WTC11 (cell line): ENCODE measurements at regions not wholly inside any gene's neighbourhood (a gene's known extent, or its start where the extent isn't known, plus 50 kb on each side); places are given as distances from the start of the nearest gene placed in this dataset.

Experiments
- ATAC-seq: fragments of 200-7000 bp; cut with Tn5 transposase; 2 replicates; pipeline ENCODE4 v1.10.0; 2021; ENCODE audit warnings: mild to moderate bottlenecking, moderate library complexity
- CTCF ChIA-PET: fragments of 300-600 bp; sonication (Branson Sonifier 250); formaldehyde crosslinking; loops from one replicate; lab custom pipeline; 2021; ENCODE audit warnings: antibody characterized with exemption; lab: Charles Lee
- POLR2A ChIA-PET: fragments of 350-600 bp; sonication (Branson Sonifier 250); formaldehyde crosslinking; loops from one replicate; lab custom pipeline; 2021; ENCODE audit warnings: antibody characterized with exemption; lab: Charles Lee
- DNase-seq: peaks from one replicate; pipeline ENCODE4 v3.0.0; 2021; ENCODE audit warnings: low spot score
- H3K27ac Mint-ChIP-seq: 2 replicates; pipeline ENCODE4 v1.8.0; 2021; ENCODE audit warnings: mixed read lengths
- H3K27me3 Mint-ChIP-seq: 2 replicates; pipeline ENCODE4 v1.8.0; 2021; ENCODE audit warnings: low read depth, mild to moderate bottlenecking, moderate library complexity, mixed read lengths
- H3K36me3 Mint-ChIP-seq: 2 replicates; pipeline ENCODE4 v1.8.0; 2021; ENCODE audit warnings: mixed read lengths
- H3K4me1 Mint-ChIP-seq: 2 replicates; pipeline ENCODE4 v1.8.0; 2022; ENCODE audit warnings: mixed read lengths
- H3K4me3 Mint-ChIP-seq: 2 replicates; pipeline ENCODE4 v1.8.0; 2021; ENCODE audit warnings: mild to moderate bottlenecking, moderate library complexity, mixed read lengths
- H3K9me3 Mint-ChIP-seq: 2 replicates; pipeline ENCODE4 v1.8.0; 2021; ENCODE audit warnings: mixed read lengths
- CREB1 ChIP-seq: sonication (generic); formaldehyde crosslinking; IDR thresholded peaks from 2 replicates; pipeline ENCODE4 v1.8.0; 2023; ENCODE audit warnings: mild to moderate bottlenecking, missing genetic modification reagents
- CREM ChIP-seq: sonication (generic); formaldehyde crosslinking; IDR thresholded peaks from 2 replicates; pipeline ENCODE4 v1.8.1; 2022; ENCODE audit warnings: mild to moderate bottlenecking, missing genetic modification reagents, moderate library complexity
- ELF4 ChIP-seq: sonication (generic); formaldehyde crosslinking; IDR thresholded peaks from 2 replicates; pipeline ENCODE4 v1.8.1; 2022; ENCODE audit warnings: low read depth, mild to moderate bottlenecking, moderate library complexity, missing genetic modification reagents
- FOXP1 ChIP-seq: sonication (generic); formaldehyde crosslinking; IDR thresholded peaks from 2 replicates; pipeline ENCODE4 v1.8.0; 2022; ENCODE audit warnings: missing genetic modification reagents, mild to moderate bottlenecking, moderate library complexity, borderline replicate concordance
- GABPB1 ChIP-seq: sonication (generic); formaldehyde crosslinking; IDR thresholded peaks from 2 replicates; pipeline ENCODE4 v1.8.1; 2023; ENCODE audit warnings: mild to moderate bottlenecking, missing genetic modification reagents
- GTF2I ChIP-seq: fragments of 250-450 bp; sonication (Bioruptor Pico); conservative IDR thresholded peaks from 2 replicates; pipeline ENCODE4 v1.4.0; 2021; ENCODE audit warnings: mild to moderate bottlenecking
- JAZF1 ChIP-seq: fragments of 250-450 bp; sonication (Bioruptor Pico); IDR thresholded peaks from 2 replicates; pipeline ENCODE4 v1.9.0; 2021; ENCODE audit warnings: moderate library complexity, mild to moderate bottlenecking, inconsistent platforms
- MYBL2 ChIP-seq: sonication (generic); formaldehyde crosslinking; IDR thresholded peaks from 2 replicates; pipeline ENCODE4 v1.8.1; 2023; ENCODE audit warnings: mild to moderate bottlenecking, moderate library complexity, missing genetic modification reagents
- NFE2L1 ChIP-seq: sonication (generic); formaldehyde crosslinking; IDR thresholded peaks from 2 replicates; pipeline ENCODE4 v1.8.1; 2023; ENCODE audit warnings: missing genetic modification reagents
- NR2C2 ChIP-seq: sonication (generic); formaldehyde crosslinking; IDR thresholded peaks from 2 replicates; pipeline ENCODE4 v1.8.0; 2022; ENCODE audit warnings: mild to moderate bottlenecking, missing genetic modification reagents
- TCF7 ChIP-seq: sonication (generic); formaldehyde crosslinking; IDR thresholded peaks from 2 replicates; pipeline ENCODE4 v1.8.0; 2022; ENCODE audit warnings: mild to moderate bottlenecking, low read depth, missing genetic modification reagents, moderate library complexity
- ZNF121 ChIP-seq: sonication (generic); formaldehyde crosslinking; IDR thresholded peaks from 2 replicates; pipeline ENCODE4 v1.8.0; 2023; ENCODE audit warnings: missing genetic modification reagents
- ZNF423 ChIP-seq: fragments of 250-450 bp; sonication (Bioruptor Pico); IDR thresholded peaks from 2 replicates; pipeline ENCODE4 v2.1.2; 2022; ENCODE audit warnings: mild to moderate bottlenecking, moderate library complexity
- TF ChIP-seq, protein P1 (sequence below): sonication (generic); formaldehyde crosslinking; IDR thresholded peaks from 2 replicates; pipeline ENCODE4 v1.8.1; 2022; ENCODE audit warnings: mild to moderate bottlenecking, missing genetic modification reagents, moderate library complexity, borderline replicate concordance
- TF ChIP-seq, protein P2 (sequence below): fragments of 250-450 bp; sonication (Bioruptor Pico); IDR thresholded peaks from 2 replicates; pipeline ENCODE4 v1.9.0; 2021; ENCODE audit warnings: mild to moderate bottlenecking
- TF ChIP-seq, protein P3 (sequence below): fragments of 200-600 bp; IDR thresholded peaks from 2 replicates; pipeline ENCODE4 v1.8.0; 2022; ENCODE audit warnings: antibody characterized with exemption
- TF ChIP-seq, protein P4 (sequence below): sonication (generic); formaldehyde crosslinking; IDR thresholded peaks from 2 replicates; pipeline ENCODE4 v1.8.1; 2023; ENCODE audit warnings: mild to moderate bottlenecking, missing genetic modification reagents, moderate library complexity
- TF ChIP-seq, protein P5 (sequence below): sonication (generic); formaldehyde crosslinking; IDR thresholded peaks from 2 replicates; pipeline ENCODE4 v1.8.0; 2023; ENCODE audit warnings: missing genetic modification reagents
- TF ChIP-seq, protein P6 (sequence below): fragments of 250-450 bp; sonication (Bioruptor Pico); IDR thresholded peaks from 2 replicates; pipeline ENCODE4 v1.8.0; 2021; ENCODE audit warnings: mild to moderate bottlenecking
- TF ChIP-seq, protein P7 (sequence below): sonication (generic); formaldehyde crosslinking; IDR thresholded peaks from 2 replicates; pipeline ENCODE4 v1.8.1; 2022; ENCODE audit warnings: low read depth, missing genetic modification reagents, borderline replicate concordance
- TF ChIP-seq, protein P8 (sequence below): sonication (generic); formaldehyde crosslinking; IDR thresholded peaks from 2 replicates; pipeline ENCODE4 v1.8.0; 2022; ENCODE audit warnings: mild to moderate bottlenecking, missing genetic modification reagents
- TF ChIP-seq, protein P9 (sequence below): fragments of 250-450 bp; sonication (Bioruptor Pico); IDR thresholded peaks from 2 replicates; pipeline ENCODE4 v1.9.0; 2021; ENCODE audit warnings: mild to moderate bottlenecking

DNA sequence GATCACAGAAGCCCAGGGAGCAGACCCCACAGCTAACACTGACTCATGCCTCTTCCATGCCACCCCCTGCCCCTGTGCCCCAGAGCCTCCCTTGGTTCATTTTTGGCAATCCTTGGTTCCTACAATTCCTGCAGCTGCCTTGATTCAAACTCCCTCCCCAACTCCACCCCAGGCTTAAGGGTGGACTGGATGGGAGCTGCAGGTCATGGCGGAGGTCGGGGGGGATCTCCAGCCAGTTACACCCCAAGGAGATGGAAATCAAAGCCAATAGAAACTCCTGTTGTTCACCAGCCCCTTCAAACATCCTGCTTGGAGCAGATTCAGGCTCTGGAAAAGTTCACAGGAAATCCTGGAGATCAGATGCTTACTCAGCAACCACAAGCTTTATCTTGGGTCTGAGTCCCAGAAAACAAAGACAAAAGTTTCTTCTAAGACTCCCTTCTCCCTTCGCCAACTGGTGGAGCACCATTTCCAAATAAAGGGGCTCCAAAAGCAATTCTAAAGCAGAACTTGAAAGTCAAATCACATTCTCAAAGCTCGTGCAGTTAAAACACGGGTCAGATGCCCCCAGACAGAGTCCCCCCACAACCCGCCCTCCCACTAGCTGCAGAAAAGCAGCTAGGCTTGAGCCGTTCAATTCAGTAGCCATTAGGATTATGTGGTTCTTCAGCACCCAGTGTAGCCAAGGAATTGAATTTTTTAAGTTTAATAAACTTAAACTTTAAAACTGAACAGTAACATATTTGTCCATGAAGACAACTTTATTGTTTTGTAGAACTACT lies 149.5 kb downstream of the ANKRD60 start:
- no peak for ATAC-seq
- H3K4me3 Mint-ChIP-seq, result no peak overlapping the region
- H3K9me3 Mint-ChIP-seq, result peaks cover 23% of the 10 kb centered on the region
- ChIA-PET POLR2A (no interaction called here), CTCF (interaction anchor here (0.7 to 1.4 kb wide), 4 partner anchors 9 to 456 kb away, joined by 3 to 4 read pairs (median 3); no protein-coding TSS in a partner anchor)
- DNase-seq, result no peak
- no peak overlapping the region for H3K27ac Mint-ChIP-seq
- H3K36me3 Mint-ChIP-seq, result no peaks in the 10 kb centered on the region
- TF ChIP-seq NR2C2 (CRISPR knock-in tag) (no peak), JAZF1 (no peak), MYBL2 (no peak), CREB1 (CRISPR knock-in tag) (no peak), GTF2I (no peak), ZNF423 (CRISPR knock-in tag) (no peak), ZNF121 (CRISPR knock-in tag) (no peak), CREM (CRISPR knock-in tag) (no peak), FOXP1 (CRISPR knock-in tag) (no peak), GABPB1 (CRISPR knock-in tag) (no peak)
- TF ChIP-seq, protein P1, sequence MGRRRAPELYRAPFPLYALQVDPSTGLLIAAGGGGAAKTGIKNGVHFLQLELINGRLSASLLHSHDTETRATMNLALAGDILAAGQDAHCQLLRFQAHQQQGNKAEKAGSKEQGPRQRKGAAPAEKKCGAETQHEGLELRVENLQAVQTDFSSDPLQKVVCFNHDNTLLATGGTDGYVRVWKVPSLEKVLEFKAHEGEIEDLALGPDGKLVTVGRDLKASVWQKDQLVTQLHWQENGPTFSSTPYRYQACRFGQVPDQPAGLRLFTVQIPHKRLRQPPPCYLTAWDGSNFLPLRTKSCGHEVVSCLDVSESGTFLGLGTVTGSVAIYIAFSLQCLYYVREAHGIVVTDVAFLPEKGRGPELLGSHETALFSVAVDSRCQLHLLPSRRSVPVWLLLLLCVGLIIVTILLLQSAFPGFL (CRISPR knock-in tag), result no peak
- TF ChIP-seq, protein P2, sequence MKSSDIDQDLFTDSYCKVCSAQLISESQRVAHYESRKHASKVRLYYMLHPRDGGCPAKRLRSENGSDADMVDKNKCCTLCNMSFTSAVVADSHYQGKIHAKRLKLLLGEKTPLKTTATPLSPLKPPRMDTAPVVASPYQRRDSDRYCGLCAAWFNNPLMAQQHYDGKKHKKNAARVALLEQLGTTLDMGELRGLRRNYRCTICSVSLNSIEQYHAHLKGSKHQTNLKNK (CRISPR knock-in tag), result no peak
- TF ChIP-seq, protein P3, sequence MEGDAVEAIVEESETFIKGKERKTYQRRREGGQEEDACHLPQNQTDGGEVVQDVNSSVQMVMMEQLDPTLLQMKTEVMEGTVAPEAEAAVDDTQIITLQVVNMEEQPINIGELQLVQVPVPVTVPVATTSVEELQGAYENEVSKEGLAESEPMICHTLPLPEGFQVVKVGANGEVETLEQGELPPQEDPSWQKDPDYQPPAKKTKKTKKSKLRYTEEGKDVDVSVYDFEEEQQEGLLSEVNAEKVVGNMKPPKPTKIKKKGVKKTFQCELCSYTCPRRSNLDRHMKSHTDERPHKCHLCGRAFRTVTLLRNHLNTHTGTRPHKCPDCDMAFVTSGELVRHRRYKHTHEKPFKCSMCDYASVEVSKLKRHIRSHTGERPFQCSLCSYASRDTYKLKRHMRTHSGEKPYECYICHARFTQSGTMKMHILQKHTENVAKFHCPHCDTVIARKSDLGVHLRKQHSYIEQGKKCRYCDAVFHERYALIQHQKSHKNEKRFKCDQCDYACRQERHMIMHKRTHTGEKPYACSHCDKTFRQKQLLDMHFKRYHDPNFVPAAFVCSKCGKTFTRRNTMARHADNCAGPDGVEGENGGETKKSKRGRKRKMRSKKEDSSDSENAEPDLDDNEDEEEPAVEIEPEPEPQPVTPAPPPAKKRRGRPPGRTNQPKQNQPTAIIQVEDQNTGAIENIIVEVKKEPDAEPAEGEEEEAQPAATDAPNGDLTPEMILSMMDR, result no peak
- TF ChIP-seq, protein P4, sequence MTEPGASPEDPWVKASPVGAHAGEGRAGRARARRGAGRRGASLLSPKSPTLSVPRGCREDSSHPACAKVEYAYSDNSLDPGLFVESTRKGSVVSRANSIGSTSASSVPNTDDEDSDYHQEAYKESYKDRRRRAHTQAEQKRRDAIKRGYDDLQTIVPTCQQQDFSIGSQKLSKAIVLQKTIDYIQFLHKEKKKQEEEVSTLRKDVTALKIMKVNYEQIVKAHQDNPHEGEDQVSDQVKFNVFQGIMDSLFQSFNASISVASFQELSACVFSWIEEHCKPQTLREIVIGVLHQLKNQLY (CRISPR knock-in tag), result no peak
- TF ChIP-seq, protein P5, sequence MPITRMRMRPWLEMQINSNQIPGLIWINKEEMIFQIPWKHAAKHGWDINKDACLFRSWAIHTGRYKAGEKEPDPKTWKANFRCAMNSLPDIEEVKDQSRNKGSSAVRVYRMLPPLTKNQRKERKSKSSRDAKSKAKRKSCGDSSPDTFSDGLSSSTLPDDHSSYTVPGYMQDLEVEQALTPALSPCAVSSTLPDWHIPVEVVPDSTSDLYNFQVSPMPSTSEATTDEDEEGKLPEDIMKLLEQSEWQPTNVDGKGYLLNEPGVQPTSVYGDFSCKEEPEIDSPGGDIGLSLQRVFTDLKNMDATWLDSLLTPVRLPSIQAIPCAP (CRISPR knock-in tag), result no peak
- TF ChIP-seq, protein P6, sequence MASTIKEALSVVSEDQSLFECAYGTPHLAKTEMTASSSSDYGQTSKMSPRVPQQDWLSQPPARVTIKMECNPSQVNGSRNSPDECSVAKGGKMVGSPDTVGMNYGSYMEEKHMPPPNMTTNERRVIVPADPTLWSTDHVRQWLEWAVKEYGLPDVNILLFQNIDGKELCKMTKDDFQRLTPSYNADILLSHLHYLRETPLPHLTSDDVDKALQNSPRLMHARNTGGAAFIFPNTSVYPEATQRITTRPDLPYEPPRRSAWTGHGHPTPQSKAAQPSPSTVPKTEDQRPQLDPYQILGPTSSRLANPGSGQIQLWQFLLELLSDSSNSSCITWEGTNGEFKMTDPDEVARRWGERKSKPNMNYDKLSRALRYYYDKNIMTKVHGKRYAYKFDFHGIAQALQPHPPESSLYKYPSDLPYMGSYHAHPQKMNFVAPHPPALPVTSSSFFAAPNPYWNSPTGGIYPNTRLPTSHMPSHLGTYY (CRISPR knock-in tag), result no peak
- TF ChIP-seq, protein P7, sequence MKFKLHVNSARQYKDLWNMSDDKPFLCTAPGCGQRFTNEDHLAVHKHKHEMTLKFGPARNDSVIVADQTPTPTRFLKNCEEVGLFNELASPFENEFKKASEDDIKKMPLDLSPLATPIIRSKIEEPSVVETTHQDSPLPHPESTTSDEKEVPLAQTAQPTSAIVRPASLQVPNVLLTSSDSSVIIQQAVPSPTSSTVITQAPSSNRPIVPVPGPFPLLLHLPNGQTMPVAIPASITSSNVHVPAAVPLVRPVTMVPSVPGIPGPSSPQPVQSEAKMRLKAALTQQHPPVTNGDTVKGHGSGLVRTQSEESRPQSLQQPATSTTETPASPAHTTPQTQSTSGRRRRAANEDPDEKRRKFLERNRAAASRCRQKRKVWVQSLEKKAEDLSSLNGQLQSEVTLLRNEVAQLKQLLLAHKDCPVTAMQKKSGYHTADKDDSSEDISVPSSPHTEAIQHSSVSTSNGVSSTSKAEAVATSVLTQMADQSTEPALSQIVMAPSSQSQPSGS (CRISPR knock-in tag), result no peak
- peaks cover 7% of the 10 kb centered on the region for H3K4me1 Mint-ChIP-seq
- peaks cover 2% of the 10 kb centered on the region; the same call in 1 of the 2 replicates for H3K27me3 Mint-ChIP-seq

DNA sequence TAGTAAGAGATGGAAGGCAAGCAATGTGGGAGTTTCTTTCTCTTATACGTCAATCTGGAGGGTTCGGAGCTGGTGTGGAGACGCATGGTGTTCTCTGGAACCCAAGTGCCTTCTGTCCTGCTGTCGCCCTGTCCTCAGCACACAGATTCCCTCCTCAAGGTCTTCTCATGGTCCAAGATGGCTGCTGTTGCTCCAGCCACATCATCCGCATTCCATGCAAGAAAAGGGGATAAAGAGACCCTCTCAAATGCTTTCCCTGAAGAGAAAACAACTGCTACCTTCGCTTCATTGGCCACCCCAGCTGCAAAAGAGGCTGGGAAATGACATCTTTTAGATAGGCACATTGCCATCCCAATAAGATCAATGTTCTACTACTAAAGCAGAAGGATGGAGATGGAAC lies 151.2 kb downstream of the ANKRD60 start:
- no peak for DNase-seq
- CTCF ChIA-PET, result interaction anchor here (1.0 kb wide), 1 partner anchor 10 kb away, joined by 4 read pairs; no protein-coding TSS in a partner anchor
- TF ChIP-seq NFE2L1 (CRISPR knock-in tag) (no peak), TCF7 (CRISPR knock-in tag) (no peak), ELF4 (CRISPR knock-in tag) (no peak), ZNF423 (CRISPR knock-in tag) (no peak)
- TF ChIP-seq, protein P8, sequence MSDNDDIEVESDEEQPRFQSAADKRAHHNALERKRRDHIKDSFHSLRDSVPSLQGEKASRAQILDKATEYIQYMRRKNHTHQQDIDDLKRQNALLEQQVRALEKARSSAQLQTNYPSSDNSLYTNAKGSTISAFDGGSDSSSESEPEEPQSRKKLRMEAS (CRISPR knock-in tag), result no peak
- TF ChIP-seq, protein P9, sequence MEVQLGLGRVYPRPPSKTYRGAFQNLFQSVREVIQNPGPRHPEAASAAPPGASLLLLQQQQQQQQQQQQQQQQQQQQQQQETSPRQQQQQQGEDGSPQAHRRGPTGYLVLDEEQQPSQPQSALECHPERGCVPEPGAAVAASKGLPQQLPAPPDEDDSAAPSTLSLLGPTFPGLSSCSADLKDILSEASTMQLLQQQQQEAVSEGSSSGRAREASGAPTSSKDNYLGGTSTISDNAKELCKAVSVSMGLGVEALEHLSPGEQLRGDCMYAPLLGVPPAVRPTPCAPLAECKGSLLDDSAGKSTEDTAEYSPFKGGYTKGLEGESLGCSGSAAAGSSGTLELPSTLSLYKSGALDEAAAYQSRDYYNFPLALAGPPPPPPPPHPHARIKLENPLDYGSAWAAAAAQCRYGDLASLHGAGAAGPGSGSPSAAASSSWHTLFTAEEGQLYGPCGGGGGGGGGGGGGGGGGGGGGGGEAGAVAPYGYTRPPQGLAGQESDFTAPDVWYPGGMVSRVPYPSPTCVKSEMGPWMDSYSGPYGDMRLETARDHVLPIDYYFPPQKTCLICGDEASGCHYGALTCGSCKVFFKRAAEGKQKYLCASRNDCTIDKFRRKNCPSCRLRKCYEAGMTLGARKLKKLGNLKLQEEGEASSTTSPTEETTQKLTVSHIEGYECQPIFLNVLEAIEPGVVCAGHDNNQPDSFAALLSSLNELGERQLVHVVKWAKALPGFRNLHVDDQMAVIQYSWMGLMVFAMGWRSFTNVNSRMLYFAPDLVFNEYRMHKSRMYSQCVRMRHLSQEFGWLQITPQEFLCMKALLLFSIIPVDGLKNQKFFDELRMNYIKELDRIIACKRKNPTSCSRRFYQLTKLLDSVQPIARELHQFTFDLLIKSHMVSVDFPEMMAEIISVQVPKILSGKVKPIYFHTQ (CRISPR knock-in tag), result no peak

More for the DNA sequence above, 151.2 kb downstream of the ANKRD60 start:
- Mint-ChIP-seq H3K4me1 (peaks cover 9% of the 10 kb centered on the region), H3K36me3 (no peaks in the 10 kb centered on the region), H3K9me3 (peaks cover 23% of the 10 kb centered on the region), H3K27me3 (peaks cover 2% of the 10 kb centered on the region), H3K4me3 (no peak overlapping the region), H3K27ac (no peak overlapping the region)
- POLR2A ChIA-PET, result no interaction called here
- no peak for ATAC-seq
